MM.1S (cell line): ENCODE measurements at regions not wholly inside any gene's neighbourhood (a gene's known extent, or its start where the extent isn't known, plus 50 kb on each side); places are given as distances from the start of the nearest gene placed in this dataset.

Experiments used
- EZH2phosphoT487 ChIP-seq: fragments of 300-600 bp; sonication (generic); IDR thresholded peaks from 2 replicates; pipeline ENCODE4 v1.6.1; 2018; ENCODE audit warnings: antibody characterized with exemption, low read length
- TF ChIP-seq, protein P1 (sequence below): fragments of 300-600 bp; sonication (generic); IDR thresholded peaks from 2 replicates; pipeline ENCODE4 v1.5.1; 2016; ENCODE audit warnings: antibody characterized with exemption, low read length, mixed read lengths

DNA sequence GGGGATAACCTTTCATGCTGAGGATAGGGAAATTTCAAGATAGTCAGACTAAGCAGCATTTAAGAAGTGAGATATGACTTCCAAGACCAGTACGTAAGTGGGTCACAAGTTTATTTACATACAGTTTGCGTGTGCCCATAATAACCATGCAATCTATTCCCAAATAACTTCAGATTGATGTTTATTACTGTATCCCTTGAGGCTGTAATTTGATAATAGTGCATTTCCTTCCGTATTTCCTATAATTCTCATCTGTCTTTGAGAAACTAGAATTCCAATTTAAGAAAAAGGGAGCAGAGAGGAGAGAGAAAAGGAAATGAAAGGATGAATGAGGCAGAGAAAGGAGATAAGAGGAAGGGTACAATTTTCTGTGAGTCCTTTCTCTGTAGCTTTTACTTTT, 1073.1 kb downstream of the EPHA3 start:
- TF ChIP-seq, protein P1, sequence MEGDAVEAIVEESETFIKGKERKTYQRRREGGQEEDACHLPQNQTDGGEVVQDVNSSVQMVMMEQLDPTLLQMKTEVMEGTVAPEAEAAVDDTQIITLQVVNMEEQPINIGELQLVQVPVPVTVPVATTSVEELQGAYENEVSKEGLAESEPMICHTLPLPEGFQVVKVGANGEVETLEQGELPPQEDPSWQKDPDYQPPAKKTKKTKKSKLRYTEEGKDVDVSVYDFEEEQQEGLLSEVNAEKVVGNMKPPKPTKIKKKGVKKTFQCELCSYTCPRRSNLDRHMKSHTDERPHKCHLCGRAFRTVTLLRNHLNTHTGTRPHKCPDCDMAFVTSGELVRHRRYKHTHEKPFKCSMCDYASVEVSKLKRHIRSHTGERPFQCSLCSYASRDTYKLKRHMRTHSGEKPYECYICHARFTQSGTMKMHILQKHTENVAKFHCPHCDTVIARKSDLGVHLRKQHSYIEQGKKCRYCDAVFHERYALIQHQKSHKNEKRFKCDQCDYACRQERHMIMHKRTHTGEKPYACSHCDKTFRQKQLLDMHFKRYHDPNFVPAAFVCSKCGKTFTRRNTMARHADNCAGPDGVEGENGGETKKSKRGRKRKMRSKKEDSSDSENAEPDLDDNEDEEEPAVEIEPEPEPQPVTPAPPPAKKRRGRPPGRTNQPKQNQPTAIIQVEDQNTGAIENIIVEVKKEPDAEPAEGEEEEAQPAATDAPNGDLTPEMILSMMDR = no peak
- no peak for TF ChIP-seq EZH2phosphoT487
